Activated CD4-positive, CD25-positive, alpha-beta regulatory T cell (primary cell): ENCODE measurements at regions not wholly inside any gene's neighbourhood (a gene's known extent, or its start where the extent isn't known, plus 50 kb on each side); places are given as distances from the start of the nearest gene placed in this dataset.

Experiments used
- DNase-seq, 4 experiments: peaks; one replicate each; lab custom pipeline; 2025; lab: John Stamatoyannopoulos, UW

DNA sequence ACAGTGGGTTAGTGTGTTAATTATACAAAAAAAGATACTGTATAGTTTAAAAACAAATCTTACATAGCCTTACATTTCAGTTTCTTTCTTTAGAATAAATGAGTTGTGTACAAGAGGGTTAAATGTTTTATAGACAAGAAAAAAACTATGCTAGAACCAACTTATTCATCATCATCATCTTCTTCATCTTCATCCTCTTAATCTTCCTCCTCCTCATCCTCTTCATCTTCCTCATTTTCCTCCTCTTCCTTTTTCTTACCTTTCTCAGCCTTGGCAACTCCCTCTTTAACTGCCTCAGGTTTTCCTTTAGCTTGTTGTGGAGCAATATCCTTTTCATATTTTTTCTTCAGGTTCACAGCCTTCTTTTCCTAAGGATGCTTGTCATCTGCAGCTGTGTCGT, 53.7 kb downstream of the RPS12 start:
- DNase-seq = no peak

DNA sequence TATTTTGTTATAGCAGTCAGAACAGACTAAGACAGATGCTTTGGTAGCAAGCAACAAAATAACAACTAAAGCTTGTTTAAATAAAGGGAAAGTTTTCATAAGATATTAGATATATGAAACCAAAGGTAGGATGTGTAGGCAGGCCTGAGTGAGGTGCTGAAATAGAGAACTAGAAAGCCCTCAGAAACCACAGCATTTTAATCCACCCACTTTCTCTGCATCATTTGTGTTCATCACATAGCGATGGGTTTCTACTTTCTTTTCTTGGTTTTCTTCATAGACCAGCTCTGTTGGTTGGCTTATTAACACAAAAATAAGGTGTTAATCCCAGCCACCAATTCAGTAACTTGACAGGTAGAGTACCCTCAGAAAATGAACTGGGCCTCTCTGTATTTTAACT, 58.6 kb downstream of the RPS12 start:
- DNase-seq = no peak

DNA sequence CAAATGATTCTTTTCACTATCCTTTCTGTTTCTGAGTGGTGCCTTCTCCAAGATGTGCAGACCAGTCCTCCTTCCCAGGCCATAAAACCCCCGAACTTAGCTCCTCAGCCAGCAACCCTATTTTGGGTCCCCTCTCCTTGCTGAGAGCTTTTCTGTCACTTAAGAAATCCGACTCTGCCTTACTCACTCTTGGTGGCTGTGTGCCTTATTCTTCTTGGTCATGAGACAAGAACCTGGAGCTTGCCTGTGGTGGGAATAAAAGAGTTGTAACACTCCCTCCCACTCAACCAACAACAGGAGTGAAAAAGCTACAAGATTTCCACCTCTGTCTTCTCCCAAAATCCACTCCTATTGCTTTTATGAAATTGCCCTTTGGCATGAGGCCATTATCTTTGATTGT, 62.6 kb downstream of the RPS12 start:
- DNase-seq = no peak

DNA sequence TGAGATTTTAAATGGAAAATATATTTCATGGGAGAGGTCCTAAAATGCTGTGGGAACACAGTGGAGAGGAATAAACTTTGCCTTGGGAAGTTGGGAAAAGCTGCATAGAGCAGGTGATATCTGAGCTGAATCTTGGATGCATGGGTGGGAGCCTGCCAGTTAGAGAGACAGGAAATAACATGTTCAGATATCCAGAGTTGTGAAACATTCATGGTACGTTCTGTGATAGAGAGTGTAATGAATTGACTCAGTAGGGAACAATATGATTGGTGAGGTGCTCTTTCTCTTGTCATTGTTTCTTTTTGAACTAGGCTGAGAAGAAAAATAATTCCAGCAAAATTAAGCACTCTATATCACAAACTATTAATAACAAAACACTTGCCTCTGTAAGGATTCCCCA, 72.8 kb downstream of the RPS12 start:
- DNase-seq = no peak

DNA sequence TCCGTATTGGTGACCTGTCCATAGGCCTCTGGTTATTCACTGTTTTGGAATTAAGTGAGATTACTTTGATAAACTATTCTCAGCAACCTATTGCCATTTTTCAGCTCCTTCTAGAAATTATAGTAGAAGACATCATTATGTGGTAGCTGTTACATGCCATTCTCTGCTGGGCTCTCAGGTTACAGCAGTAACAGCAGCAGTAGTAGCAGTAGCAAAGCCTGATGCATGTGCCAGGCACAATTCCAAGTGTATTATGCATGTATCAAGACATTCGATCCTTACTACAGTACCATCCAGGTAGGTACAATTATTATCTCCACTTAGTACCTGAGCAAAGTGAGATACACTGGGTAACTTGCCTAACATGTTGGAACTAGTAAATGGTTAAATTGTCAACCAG, 74.3 kb downstream of the RPS12 start:
- no peak for DNase-seq

DNA sequence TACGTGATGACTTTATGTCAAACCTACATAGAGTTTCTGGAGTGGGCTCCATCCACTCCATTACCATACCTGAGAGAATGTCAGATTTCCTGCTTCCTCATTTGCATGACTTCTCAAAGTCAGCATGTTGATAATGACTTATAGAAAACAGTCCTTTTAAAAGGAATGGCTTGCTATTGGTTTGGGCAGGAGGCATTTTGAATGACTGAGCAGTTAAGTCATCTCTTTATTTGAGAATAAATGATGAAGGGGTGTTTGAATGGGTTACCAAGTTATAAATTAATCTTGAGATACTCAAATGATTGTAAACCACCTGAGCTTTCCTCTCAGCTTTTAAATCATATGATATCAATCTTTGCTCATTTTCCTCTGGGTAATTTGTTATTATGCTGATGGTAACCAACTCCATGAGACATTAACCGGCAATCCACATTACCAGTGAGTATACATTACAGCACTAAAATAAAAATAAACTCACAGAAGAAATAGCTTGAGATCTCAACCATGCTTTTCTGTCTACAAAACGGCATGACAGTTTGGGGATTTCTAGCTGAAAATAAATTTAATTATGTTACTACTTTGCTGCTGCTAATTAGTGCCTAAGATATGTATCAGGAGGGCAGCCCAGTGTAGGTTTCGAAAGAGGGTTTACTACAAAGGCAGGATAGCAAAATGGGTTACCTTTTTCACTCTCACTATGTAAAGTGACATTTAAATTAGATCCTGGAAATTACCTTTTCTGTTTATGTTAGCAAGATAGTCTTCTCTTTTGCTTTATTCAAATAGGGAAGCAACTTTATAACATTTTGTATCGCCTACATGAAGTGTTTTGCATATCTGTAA, 78.8 kb downstream of the RPS12 start:
- no peak for DNase-seq

DNA sequence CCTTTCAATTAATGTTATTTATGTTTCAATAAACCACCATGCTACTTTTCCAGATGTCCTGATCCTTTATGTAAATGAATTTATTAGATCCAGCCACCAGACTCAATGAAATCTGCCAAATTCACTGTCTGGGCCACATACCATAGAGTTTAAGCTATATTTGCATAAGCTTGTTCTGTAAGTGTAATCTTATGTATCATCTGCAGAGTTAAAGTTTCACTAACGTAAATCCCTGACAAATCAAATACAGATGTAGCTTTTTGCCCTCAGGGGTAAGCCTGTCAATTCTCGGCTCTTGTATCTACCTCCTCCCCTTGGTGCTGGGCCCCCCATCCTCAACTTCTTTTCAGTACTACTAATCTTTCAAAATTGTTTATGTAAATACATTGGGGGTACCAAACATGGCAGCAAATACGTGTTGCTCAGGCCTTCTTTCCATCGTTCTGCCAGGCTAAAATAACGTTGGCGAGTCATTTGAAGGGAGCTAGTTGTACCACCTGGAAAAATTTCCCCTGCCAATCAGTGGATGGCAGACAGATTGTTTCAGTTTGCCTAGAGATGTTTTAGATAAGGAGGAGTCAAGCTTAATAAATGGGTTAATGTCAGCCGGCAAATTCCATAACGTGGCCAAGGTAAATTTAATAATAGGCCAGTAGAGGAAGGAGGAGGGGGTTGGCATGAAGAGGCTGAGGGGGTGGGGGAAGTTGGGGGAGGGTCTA, 79.6 kb downstream of the RPS12 start:
- no peak for DNase-seq

DNA sequence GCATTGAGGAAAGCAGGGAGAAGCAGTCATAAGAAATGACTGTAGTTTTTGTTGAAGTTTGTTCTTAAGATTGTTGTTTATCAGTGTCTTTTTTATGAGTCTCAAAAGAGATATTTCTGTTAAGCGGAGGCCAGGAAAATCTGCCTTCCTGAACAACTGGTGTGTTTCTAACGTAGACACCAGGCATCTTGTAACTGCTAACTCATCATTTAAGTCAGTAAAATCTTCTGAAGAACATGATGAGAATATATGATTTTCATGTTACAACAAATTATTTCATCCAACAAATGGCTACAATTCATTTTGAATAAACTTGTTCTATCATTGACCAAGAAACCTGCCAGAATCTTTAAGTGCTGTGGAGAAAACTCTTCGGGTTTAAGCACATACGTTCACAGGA, 84.0 kb downstream of the RPS12 start:
- DNase-seq = no peak

DNA sequence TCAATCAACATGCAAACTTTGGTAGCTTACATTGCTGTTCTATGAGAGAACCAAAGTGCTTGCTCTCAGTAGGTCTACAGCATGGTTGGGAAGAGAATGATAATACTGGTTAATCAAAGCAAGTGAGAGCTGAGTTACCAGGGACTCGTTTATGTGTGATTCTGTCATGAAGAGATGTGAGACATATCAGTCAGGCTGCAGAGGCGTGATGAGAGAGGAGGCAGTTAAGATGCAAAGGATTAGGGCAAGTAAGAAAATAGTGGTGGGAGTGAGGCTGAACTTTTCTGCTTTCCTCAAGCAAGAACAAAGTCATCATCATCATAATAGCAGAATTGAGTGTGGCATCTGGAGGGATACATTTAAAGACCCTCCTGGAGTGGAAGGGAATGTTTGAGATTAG, 86.5 kb downstream of the RPS12 start:
- DNase-seq = no peak

DNA sequence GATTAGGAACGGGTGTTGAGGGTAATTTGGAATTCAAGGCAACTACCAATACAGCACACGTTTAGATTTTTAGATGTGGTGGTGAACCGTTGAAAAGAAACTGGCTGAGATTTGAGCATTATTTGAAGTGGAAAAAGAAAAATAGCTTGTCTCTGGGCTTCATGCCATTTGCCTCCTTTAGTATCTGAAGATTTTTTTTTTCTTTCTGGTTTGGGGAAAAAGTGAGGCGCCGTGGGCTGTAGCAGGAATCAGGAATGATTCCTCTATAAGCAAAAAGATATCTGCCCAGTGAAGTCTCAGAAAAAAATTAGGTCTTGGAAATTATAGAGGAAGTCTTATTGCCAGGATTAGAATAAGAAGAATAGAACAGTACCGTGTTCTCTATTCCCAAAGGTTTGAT, 88.5 kb downstream of the RPS12 start:
- DNase-seq = no peak

DNA sequence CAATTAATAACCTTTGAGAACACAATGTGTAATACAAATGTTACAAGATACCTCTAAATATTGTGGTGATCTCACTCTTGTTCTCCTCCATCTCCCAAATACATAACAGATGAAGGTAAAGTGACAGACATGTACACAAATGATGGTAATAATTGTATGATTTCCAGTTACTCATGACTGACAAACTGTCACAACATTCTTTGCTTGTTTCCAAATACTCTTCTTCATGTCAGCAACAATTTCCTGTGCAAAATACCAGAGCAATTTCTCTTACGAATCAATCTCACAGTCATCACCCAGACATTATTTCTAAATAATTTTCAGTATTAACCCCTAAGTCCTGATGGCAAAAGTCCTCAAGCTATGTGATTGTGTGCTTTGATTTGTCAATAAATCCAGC, 92.9 kb downstream of the RPS12 start:
- DNase-seq = no peak

DNA sequence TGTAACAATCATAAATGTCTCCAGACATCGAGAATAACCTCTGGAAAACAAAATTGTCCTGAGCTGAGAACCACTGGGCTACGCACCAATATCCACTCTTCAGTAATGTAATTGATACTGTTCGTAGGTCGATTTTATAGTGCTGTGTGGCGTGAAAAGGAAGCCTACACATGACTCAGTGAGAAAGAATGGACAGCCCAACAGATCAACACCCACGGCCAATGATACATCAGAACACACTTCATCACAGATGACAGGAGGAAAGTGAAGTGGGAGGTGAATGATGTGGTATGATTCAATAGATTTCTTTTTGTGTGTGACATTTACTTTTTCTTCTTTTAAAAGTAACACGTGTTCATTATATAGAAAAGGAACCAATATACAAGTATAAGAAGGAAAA, 93.5 kb downstream of the RPS12 start:
- DNase-seq = no peak

DNA sequence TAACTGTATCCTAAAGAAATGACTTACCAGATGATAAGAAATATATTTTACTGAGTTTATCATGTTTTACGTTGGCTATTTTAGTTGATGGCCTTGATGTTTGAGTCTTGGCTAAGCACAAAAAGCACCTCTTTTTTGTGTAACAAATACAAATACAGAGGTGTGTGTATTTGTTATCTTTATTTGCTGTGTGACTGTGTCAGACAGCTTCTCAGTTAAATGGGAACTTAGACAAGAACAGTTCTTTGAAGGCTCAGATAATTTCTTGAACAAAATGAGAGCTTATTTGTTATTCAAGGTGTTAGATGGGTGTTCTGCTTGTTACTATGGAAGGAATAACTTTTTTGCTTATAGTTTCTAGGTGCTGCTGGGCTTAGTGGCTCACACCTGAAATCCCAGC, 95.4 kb downstream of the RPS12 start:
- no peak for DNase-seq

DNA sequence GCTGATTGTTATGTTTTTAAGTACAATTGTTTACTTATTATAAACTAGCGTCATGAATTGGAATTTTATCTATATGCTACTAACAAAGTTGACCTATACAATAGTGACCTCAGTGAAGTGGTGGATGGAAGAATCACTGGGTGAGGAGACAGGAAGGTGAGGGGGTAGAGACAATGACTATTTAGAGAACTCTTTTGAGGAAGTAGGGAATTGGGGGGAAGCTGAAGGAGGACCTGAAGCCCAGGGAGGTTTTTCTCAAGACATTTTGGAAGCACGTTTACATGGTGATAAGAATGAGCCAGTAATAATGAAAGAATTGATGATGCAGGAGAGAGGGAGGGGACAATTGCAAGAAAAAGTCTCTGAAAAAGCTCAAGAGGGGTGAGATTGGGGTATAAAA, 96.4 kb downstream of the RPS12 start:
- DNase-seq = no peak

DNA sequence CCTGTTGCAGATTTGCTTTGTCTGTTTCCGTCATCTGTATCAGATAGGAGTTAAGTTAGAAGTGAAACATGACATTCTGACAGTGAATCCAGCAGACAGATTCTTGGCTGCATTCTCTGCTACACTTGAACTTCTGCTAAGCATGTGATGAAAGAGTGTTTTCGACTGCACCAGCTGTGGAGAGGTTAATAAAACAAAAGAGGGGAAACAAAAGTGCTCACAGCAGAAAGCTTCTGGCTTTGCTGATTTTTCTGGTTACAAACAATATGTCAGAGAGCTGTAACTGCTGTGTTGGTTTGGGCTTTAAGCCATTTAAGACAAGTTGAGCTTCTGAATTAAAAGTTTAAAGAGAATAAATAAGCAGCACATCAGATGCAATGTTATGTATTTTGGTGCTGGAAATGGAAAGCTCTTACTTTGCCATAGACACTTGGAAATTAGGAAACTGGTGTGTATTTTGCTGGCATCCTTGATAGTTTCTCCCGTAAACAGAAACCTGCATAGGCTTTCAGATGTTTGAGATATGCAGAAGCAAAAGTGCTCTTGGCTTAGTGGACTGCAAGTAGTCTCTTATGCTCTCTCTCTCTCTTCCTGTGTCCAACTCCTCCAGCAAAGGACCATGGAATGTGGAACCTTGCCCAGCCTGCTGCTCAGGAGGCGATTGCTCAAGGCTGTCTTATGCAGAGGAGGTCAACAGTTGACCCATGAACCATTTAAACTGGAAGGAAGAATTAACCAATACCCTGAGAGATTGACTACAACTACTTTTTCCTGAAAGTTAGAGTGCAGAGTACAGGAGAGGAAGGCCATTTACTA, 104.9 kb downstream of the RPS12 start:
- DNase-seq = no peak

DNA sequence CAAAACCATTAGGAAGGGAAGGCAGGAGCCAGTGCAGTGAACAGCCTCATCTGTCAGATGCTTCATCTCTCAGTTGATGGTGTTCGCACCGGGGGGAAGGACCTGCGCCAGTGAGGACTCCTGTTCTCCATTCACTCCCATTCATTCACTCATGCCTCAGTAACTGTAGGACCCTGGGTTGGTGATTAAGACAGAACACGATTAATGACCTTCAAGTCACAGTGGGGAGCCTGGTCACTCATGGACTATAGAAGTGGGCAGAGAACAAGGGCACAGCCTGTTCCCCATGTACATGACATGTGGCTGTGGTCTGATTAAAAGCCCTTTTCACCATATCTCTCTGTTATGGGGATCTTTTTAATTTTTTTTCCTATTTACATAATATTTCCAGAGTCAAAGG, 113.3 kb downstream of the RPS12 start:
- DNase-seq = no peak

DNA sequence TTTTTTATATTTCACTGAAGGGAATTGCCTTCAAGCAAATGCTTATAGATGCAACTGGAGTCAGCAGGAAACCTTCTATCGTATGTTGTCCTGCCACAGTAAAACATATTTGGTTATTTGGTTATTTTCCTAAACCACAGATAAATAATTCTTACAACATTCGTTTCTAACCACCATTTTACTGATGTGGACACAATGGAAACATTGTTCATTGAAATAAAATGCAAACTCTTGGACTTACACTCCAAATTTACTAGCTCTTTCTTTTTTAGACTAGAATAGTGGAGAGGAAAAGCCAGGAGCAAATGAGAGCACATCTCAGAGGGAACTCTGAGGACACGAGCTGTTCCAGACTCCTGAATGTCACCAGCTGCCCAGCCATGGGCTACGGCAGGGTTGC, 114.8 kb downstream of the RPS12 start:
- no peak for DNase-seq

DNA sequence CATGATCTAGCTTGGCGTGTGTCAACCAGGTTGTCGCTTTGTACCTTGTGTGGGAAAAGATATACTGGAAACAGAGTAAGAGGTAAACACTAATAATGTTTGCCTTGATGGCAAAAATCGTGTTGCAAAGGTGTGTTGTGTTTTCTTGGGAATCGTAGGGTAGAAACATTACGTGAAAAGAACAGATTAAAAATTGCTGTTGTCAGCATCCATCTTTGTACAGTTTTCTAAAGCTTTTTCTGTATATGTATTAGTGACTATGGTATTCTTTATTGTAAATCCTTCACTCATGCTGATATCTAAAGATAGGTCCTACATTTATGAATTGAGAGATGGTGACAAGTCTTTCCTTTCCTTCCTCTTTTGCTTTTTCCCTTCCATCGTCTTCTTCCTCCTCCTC, 116.9 kb downstream of the RPS12 start:
- DNase-seq = no peak

DNA sequence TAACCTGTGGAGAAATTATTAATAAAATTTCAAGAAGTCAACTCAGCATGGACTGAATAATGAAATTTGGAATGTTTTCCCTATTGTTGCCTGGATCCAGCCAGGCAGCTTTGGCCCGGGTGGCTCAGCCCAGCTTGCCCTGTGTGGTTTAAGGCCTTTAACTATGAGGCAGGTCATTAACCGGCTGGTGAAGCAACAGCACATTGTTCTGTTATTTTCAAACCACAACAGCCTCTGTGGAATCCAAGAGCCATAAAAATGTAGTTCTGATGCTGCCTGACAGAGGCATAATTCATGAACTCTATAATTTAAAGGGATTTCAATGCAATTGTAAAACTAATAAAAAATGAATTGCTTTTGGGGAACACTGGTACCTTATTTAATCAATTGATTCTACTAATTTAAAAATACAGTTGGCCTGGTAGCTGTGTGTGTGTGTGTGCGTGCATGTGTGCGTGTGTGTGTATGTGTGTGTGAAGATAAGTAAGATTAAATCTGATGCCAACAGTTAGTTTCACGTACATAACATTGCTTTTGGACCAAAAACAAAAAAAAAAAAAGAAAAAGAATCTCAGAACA, 117.7 kb downstream of the RPS12 start:
- DNase-seq = no peak

DNA sequence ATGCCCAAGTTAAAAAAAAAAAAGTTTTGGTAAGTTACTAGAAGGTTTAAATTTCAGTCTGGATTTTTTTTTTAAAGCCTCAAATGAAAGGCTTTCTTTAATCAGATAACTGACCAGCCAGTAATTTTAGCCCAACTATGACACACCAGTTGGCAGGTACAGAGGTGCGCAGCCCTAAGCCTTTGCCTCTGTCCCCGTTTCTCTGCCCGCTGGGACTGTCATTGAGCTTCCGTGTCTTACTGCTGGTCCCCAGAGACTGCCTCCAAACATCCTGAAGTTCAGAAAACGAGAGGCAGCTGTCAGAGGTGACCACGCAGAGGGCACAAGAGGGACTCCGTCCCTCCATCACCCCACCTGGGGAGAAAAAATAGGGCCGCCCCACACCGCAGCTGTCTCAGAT, 118.2 kb downstream of the RPS12 start:
- DNase-seq = no peak

DNA sequence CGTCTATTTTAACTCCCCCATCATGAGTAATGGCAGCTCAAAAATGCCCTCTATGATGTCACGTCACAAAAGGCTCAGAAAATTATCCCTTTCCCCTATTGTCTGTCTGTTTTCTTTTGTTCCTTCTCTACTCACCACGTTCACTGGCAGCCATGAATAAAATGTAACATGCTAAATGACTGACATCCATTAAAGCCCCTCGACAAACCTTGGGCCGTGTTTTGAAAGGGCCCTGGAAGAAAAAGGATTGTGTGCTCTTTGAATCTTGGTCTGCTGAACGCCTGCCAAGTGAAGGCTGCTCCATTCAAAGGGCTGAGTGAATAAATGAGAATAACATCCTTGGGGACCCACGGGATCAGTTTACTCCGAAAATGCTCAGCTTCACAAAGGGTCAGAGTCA, 118.7 kb downstream of the RPS12 start:
- DNase-seq = no peak

DNA sequence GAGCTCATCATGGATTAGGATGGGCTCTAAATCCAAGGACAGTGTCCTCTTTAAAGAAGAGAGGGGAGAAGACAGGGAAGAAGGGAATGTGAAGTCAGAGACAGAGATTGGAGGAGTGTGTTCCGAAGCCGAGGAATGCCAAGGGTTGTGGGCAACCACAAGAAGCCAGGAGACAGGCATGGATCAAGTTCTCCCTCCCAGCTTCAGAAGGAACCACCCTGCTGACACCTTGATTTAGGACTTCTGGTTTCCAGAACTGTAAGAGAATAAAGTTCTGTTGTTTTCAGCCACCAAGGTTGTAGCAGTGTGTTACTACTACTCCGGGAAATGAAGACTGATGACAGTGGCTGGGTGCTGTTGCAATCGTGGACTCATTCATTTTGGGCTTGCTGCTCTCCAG, 120.1 kb downstream of the RPS12 start:
- DNase-seq = no peak

DNA sequence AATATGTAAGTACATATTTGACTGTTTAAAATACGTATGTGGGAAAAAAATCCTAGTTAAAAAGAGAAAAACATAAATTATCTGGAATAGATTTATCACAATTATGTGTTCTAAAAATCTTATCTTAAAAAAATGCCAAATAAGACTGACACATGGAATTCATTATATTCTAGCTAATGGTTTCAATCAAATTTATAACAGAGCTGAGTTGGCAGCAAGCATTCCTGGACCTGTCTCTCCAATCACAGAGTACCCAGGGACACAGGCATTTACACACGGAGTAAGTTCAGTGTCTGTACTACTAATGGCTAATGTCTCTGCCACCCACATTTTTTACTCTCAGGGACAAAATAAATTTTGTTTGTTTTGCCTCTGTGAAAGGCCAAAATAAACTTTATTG, 122.3 kb downstream of the RPS12 start:
- no peak for DNase-seq
